NCI-H1436 (cell line): ENCODE measurements at regions not wholly inside any gene's neighbourhood (a gene's known extent, or its start where the extent isn't known, plus 50 kb on each side); places are given as distances from the start of the nearest gene placed in this dataset.
"Not testable (repeated sequence)": the region's sequence is repeated elsewhere in the genome, so short reads cannot be mapped to it uniquely, and the experiment has no call there.

Source experiments
- DNase-seq: peaks from one replicate; lab custom pipeline; 2025; lab: John Stamatoyannopoulos, UW

- DNase-seq = no peak
These were observed 161.0 kb downstream of the TRIB2 start for GRCh38 chr2:12877761-12878160.

GRCh38 chr2:12879649-12880048, 162.9 kb downstream of the TRIB2 start:
- no peak for DNase-seq

- DNase-seq = no peak
These were observed 165.2 kb downstream of the TRIB2 start for GRCh38 chr2:12881952-12882351.

- no peak for DNase-seq
These were observed 165.7 kb downstream of the TRIB2 start for GRCh38 chr2:12882393-12882792.

- no peak for DNase-seq
These were observed 167.2 kb downstream of the TRIB2 start for GRCh38 chr2:12883906-12884305.

DNA sequence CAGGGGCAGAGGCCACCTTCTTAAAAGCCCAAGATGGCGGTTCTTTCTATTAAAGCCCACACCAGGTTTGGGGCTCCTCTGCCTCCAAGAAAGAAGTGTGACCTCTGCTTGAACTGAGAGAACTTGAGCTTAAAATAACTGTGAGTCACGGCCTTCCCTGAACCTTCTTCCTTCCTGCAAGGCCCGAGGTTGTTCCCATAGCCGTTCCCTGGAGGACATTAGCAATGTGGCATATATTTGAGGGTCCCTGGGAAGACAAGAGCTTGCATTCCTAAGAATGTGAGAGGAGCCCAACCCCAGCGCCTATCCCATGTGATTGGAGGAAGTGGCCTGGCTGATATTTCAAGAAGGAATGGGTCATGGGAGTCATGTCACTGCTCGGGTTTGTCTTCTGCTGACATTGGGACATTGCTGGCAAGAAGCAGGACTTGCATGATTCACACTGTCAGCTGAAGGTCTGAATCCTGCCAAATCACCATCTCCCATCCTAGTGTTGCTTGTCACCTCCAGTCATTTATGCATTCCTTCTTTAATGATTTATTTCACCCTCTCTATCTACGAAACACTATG, 168.1 kb downstream of the TRIB2 start:
- DNase-seq = no peak

- no peak for DNase-seq
These were observed 173.3 kb downstream of the TRIB2 start for GRCh38 chr2:12890066-12890465.

DNA sequence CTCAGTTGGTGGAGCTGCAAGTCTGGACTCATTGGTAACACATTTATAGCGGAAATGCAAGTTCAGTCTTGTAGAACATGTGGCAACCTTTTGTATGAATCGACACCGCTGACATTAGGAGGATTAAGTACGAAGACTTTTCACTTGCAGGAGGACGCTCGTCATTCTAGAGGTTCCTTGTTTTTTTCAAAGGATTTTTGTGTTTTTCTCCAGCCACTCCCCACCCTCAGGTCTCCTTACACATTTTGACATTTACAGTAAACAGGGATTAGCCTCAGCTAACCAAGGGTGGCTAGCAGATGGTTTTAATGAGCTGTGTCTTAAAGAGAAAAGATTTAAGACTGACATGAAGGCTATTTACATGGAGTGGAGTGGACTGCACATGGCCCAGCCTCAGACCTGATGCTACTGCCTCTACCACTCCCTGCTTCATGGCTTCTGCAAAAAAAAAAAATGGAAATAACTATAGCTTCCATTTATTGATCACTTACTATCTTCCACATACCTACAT, 173.8 kb downstream of the TRIB2 start:
- no peak for DNase-seq

DNA sequence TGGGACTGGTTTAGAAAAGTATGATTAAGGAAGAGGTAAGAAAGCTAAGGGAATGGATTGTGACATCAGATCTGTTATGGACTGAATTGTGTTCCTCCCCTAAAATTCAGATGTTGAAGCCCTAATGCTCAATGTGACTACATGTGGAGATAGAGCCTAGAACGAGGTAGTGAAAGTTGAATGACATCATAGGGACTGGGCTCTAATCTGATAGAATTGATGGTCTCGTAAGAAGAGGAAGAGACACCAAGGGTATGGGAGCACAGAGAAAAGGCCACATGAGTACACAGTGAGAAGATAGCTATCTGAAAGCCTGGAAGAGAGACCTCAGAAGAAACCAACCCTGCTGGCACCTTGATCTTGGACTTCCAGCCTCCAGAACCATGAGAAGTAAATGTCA, 178.3 kb downstream of the TRIB2 start:
- DNase-seq = no peak

DNA sequence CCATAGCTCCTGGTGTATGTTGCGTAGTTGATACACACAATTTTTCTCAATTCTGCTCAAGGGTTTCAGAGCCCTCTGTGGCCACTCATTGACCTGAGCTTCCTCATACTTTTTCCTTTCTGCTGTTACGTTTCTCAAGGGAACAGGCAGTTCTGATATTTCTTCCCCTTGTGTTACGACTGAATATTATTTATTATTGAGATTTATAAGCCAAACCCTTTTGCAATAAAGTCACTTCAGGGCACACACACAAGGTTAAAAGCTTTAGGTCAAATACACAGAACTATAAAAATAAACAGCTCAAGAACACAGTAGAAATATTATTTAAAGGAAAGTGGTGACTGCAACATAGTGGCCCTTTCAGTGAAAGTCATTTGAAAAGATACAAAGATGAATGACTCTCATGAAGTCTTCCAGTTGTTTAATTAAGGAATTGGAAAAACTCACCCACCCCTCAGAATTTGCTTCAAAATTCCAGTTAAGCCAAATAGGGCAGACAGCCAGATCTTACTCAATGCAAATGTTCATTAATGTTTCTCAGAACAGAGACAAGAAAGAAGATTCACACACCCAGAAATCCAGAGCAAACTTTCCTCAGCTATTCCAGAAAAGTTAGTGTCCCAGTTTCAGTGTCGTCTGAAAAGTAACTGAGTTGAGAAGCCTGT, 179.7 kb downstream of the TRIB2 start:
- DNase-seq = no peak

DNA sequence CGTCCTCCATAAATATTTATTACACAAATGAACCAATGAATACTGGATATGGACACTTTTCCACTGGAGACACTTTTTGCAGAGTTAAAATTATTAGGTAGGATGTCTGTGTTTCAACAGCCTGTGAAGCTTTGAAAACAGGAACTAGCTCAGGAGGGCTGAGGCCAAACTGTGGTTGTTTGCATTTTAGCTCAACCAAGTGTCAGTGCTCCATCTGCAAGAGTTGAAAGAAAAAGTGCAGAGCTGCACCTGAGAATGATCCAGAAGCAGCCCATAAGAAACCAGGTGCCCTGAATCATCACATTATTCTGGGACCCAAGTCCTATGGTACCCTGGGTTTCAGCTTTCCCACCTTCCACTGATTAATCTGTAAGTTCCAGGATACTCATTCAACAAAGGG, 180.4 kb downstream of the TRIB2 start:
- no peak for DNase-seq

DNA sequence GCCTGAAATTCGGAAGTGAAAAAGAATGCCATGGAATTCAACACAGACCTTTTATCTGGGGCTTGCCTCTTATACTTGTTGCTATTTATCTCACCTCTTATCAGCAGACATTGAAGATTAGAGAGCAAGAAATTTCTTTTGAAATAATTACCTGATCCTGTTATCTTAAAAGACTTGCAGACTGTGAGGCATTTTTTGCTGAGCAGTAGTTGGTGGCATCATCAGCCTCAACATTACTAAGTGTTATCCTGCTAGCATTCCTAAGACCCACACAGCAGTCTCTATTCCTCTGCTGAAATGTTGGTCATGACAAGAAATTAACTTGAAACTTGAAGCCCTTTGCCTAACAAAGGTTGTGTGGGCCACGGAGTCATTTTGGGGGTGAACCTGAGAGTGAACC, 186.5 kb downstream of the TRIB2 start:
- no peak for DNase-seq

GRCh38 chr2:12910431-12910830, 193.7 kb downstream of the TRIB2 start:
- no peak for DNase-seq

DNA sequence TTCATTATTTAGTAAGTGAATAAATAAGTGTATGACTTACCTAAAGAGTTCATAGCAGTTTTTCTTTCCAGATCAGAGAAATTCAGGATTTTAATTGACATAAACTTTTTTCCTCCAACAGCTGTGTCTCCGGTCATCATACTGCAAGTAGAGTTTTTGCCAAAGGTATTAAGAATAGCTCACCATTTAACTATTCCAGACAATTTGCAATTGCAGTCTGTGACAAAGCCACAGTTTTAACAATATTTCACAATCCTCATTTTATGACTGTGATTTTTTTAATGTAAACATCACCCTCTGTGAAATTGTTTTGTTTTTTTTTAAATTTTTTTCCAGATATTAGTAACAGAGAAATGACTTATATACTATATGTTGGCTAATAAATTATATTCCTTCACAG, 199.1 kb downstream of the TRIB2 start:
- DNase-seq = no peak

- no peak for DNase-seq
These were observed 201.6 kb downstream of the TRIB2 start for GRCh38 chr2:12918138-12918834.

GRCh38 chr2:12918835-12919445, 202.2 kb downstream of the TRIB2 start:
- DNase-seq = no peak

GRCh38 chr2:12921321-12921720, 204.6 kb downstream of the TRIB2 start:
- no peak for DNase-seq

GRCh38 chr2:12923907-12924610, 207.3 kb downstream of the TRIB2 start:
- no peak for DNase-seq

DNA sequence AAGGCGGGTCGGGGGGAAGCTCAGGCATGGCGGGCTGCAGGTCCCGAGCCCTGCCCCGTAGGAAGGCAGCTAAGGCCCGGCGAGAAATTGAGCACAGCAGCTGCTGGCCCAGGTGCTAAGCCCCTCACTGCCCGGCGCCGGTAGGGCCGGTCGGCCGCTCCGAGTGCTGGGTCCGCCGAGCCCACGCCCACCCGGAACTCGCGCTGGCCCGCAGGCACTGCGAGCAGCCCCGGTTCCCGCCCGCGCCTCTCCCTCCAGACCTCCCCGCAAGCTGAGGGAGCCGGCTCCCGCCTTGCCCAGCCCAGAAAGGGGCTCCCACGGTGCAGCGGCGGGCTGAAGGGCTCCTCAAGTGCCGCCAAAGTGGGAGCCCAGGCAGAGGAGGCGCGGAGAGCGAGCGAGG, 209.9 kb downstream of the TRIB2 start:
- DNase-seq = not testable (repeated sequence)

DNA sequence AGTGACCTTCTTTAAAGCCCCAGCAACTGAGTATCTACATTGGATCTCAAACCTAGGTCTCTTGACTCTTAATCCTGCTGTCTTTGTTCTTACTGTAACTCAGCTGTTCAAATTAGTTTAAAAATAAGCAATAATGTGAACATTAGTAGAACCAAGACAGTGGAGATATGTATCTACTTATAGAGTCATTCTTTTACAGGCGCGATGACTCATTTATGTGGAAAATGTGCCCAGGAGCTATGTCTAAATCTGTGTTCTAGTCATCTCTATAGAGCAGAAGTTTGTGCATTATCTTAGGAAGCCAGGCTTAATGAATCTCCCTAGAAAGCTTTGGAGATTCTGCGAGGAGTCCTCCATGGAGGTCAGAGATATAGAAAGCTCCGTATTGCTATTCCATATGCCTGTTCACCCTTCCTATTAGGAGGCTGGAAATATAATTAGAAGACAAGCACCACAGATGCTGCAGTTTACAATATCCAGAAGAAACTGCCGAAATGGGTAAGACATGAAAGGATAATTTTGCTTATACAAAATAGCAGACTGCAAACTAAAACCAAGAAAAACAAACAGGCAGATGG, 211.6 kb downstream of the TRIB2 start:
- no peak for DNase-seq

GRCh38 chr2:12928775-12929401, 212.2 kb downstream of the TRIB2 start:
- no peak for DNase-seq
